ENCODE measurements at regions not wholly inside any gene's neighbourhood (a gene's known extent, or its start where the extent isn't known, plus 50 kb on each side); places are given as distances from the start of the nearest gene placed in this dataset.

GRCh38 chr3:117150628-117151027 is 441.0 kb downstream of the TUSC7 start:
- CTCF ChIA-PET = no interaction called here
- BruUV-seq (replicated peaks) = no TSS peak
- POLR2A ChIA-PET = no interaction called here
- intact Hi-C loops (cut with micrococcal nuclease; ENCODE audit: unreplicated experiment) = no loop called here
- no peak for DNase-seq
- Mint-ChIP-seq H3K4me1 (ENCODE audit: low read depth, unreplicated experiment) (peaks cover 6% of the 10 kb centered on the region), H3K27ac (ENCODE audit: unreplicated experiment) (no peak overlapping the region), H3K36me3 (ENCODE audit: insufficient read depth, unreplicated experiment) (no peaks in the 10 kb centered on the region), H3K9me3 (ENCODE audit: unreplicated experiment) (no peaks in the 10 kb centered on the region), H3K27me3 (ENCODE audit: insufficient read depth, unreplicated experiment) (peaks cover 4% of the 10 kb centered on the region), H3K4me3 (ENCODE audit: unreplicated experiment) (no peak overlapping the region)
- Histone ChIP-seq H3K9me3 (no peaks in the 10 kb centered on the region), H3K4me1 (no peaks in the 10 kb centered on the region), H3K27me3 (replicated peaks; ENCODE audit: control insufficient read depth, insufficient read depth, low read length) (no peaks in the 10 kb centered on the region), H3K36me3 (ENCODE audit: control insufficient read depth, insufficient read depth, low read length) (no peaks in the 10 kb centered on the region), H3K4me3 (ENCODE audit: low read depth, low read length) (no peak overlapping the region)
- TF ChIP-seq, protein P1, sequence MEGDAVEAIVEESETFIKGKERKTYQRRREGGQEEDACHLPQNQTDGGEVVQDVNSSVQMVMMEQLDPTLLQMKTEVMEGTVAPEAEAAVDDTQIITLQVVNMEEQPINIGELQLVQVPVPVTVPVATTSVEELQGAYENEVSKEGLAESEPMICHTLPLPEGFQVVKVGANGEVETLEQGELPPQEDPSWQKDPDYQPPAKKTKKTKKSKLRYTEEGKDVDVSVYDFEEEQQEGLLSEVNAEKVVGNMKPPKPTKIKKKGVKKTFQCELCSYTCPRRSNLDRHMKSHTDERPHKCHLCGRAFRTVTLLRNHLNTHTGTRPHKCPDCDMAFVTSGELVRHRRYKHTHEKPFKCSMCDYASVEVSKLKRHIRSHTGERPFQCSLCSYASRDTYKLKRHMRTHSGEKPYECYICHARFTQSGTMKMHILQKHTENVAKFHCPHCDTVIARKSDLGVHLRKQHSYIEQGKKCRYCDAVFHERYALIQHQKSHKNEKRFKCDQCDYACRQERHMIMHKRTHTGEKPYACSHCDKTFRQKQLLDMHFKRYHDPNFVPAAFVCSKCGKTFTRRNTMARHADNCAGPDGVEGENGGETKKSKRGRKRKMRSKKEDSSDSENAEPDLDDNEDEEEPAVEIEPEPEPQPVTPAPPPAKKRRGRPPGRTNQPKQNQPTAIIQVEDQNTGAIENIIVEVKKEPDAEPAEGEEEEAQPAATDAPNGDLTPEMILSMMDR (IDR thresholded peaks at IDR 0.05; ENCODE audit: insufficient read depth in 1 of 2, low read depth in 1 of 2, low read length in 1 of 2, severe bottlenecking in 1 of 2, unreplicated experiment in 1 of 2) = no peak

- POLR2A ChIA-PET = no interaction called here
- H3K36me3 Mint-ChIP-seq (ENCODE audit: insufficient read depth, unreplicated experiment) = no peaks in the 10 kb centered on the region
- no TSS peak for BruUV-seq (replicated peaks)
- TF ChIP-seq, protein P1 (IDR thresholded peaks at IDR 0.05; ENCODE audit: insufficient read depth in 1 of 2, low read depth in 1 of 2, low read length in 1 of 2, severe bottlenecking in 1 of 2, unreplicated experiment in 1 of 2) = no peak
- no peaks in the 10 kb centered on the region for H3K9me3 Mint-ChIP-seq (ENCODE audit: unreplicated experiment)
- peaks cover 11% of the 10 kb centered on the region for H3K4me1 Mint-ChIP-seq (ENCODE audit: low read depth, unreplicated experiment)
- H3K27me3 Mint-ChIP-seq (ENCODE audit: insufficient read depth, unreplicated experiment) = no peaks in the 10 kb centered on the region
- Histone ChIP-seq H3K4me1 (no peaks in the 10 kb centered on the region), H3K4me3 (ENCODE audit: low read depth, low read length) (no peak overlapping the region), H3K27me3 (replicated peaks; ENCODE audit: control insufficient read depth, insufficient read depth, low read length) (no peaks in the 10 kb centered on the region), H3K9me3 (no peaks in the 10 kb centered on the region), H3K36me3 (ENCODE audit: control insufficient read depth, insufficient read depth, low read length) (no peaks in the 10 kb centered on the region)
- DNase-seq = no peak
- H3K27ac Mint-ChIP-seq (ENCODE audit: unreplicated experiment) = no peak overlapping the region
- no peak overlapping the region for H3K4me3 Mint-ChIP-seq (ENCODE audit: unreplicated experiment)
- intact Hi-C loops (cut with micrococcal nuclease; ENCODE audit: unreplicated experiment) = no loop called here
- CTCF ChIA-PET = no interaction called here
These were observed 450.6 kb downstream of the TUSC7 start for GRCh38 chr3:117160176-117160575.

DNA sequence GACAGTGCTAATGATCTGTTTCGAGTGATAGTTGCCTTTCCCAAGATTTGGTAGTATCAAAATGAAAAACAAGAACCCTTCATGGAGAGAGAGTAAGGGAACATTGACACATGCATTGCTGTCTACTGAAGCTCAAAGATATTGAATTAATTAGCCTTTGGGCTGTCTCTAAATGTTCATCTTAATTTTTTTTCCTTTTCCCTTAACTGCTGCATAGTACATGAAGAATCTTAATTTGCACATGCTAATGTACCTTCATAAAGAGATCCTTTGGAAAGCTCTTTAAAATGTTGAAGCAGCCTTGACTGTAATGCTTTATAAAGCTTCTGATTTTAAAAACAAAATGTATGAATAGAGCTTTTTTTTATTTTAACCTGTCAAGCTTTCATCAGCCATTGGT is 452.2 kb downstream of the TUSC7 start:
- Histone ChIP-seq H3K4me1 (peaks cover 5% of the 10 kb centered on the region; the same call in 1 of the 2 replicates), H3K27me3 (replicated peaks; ENCODE audit: control insufficient read depth, insufficient read depth, low read length) (no peaks in the 10 kb centered on the region), H3K4me3 (ENCODE audit: low read depth, low read length) (no peak overlapping the region), H3K9me3 (no peaks in the 10 kb centered on the region), H3K36me3 (ENCODE audit: control insufficient read depth, insufficient read depth, low read length) (no peaks in the 10 kb centered on the region)
- no peak overlapping the region for H3K27ac Mint-ChIP-seq (ENCODE audit: unreplicated experiment)
- intact Hi-C loops (cut with micrococcal nuclease; ENCODE audit: unreplicated experiment) = no loop called here
- H3K9me3 Mint-ChIP-seq (ENCODE audit: unreplicated experiment) = no peaks in the 10 kb centered on the region
- H3K27me3 Mint-ChIP-seq (ENCODE audit: insufficient read depth, unreplicated experiment) = no peaks in the 10 kb centered on the region
- H3K4me3 Mint-ChIP-seq (ENCODE audit: unreplicated experiment) = no peak overlapping the region
- no peak for DNase-seq
- no TSS peak for BruUV-seq (replicated peaks)
- TF ChIP-seq, protein P1 (IDR thresholded peaks at IDR 0.05; ENCODE audit: insufficient read depth in 1 of 2, low read depth in 1 of 2, low read length in 1 of 2, severe bottlenecking in 1 of 2, unreplicated experiment in 1 of 2) = no peak
- ChIA-PET CTCF (no interaction called here), POLR2A (no interaction called here)
- H3K36me3 Mint-ChIP-seq (ENCODE audit: insufficient read depth, unreplicated experiment) = no peaks in the 10 kb centered on the region
- peaks cover 11% of the 10 kb centered on the region for H3K4me1 Mint-ChIP-seq (ENCODE audit: low read depth, unreplicated experiment)
